OCI-LY7 (cell line): ENCODE measurements at regions not wholly inside any gene's neighbourhood (a gene's known extent, or its start where the extent isn't known, plus 50 kb on each side); places are given as distances from the start of the nearest gene placed in this dataset.

Source experiments
- BruUV-seq: library from RNA; stranded (reverse); fragments of 400-500 nt; replicated peaks from 2 replicates; lab custom pipeline; 2021; lab: Mats Ljungman, UMichigan
- CTCF ChIA-PET: fragments of 300-600 bp; sonication (Branson Sonifier 250); formaldehyde crosslinking; loops from one replicate; lab custom pipeline; 2022; ENCODE audit warnings: antibody characterized with exemption; ENCODE audit not compliant: unreplicated experiment; lab: Charles Lee
- POLR2A ChIA-PET: fragments of 300-600 bp; sonication (Branson Sonifier 250); formaldehyde crosslinking; loops from one replicate; lab custom pipeline; 2022; ENCODE audit warnings: antibody characterized with exemption; lab: Charles Lee
- DNase-seq: peaks from one replicate; pipeline ENCODE4 v3.0.0-alpha.2; 2015; ENCODE audit warnings: low spot score
- H2AFZ ChIP-seq: fragments of 200-600 bp; sonication (generic), shearing (Covaris generic); 2 replicates; pipeline ENCODE4 v1.6.1; 2014; ENCODE audit warnings: mild to moderate bottlenecking, antibody characterized with exemption, low read length, moderate library complexity
- H3K27ac ChIP-seq: fragments of 200-600 bp; sonication (generic); 2 replicates; pipeline ENCODE4 v1.5.1; 2014; ENCODE audit warnings: mixed run types, low read depth, mild to moderate bottlenecking, moderate library complexity, low read length, inconsistent platforms; ENCODE audit not compliant: poor library complexity, severe bottlenecking
- H3K36me3 ChIP-seq: fragments of 200-600 bp; sonication (generic); 2 replicates; pipeline ENCODE4 v1.6.1; 2014; ENCODE audit warnings: mild to moderate bottlenecking, antibody characterized with exemption, low read length, moderate library complexity, mixed read lengths; ENCODE audit not compliant: insufficient read depth
- H3K4me1 ChIP-seq: fragments of 200-600 bp; sonication (generic); 2 replicates; pipeline ENCODE4 v1.5.1; 2014; ENCODE audit warnings: mild to moderate bottlenecking, low read length; ENCODE audit not compliant: insufficient read depth, poor library complexity, severe bottlenecking
- H3K4me2 ChIP-seq: fragments of 200-600 bp; sonication (generic); 2 replicates; pipeline ENCODE4 v1.6.1; 2014; ENCODE audit warnings: mild to moderate bottlenecking, low read length
- H3K4me3 ChIP-seq: fragments of 200-600 bp; sonication (generic); 2 replicates; pipeline ENCODE4 v1.5.1; 2014; ENCODE audit warnings: mild to moderate bottlenecking, low read depth, low read length; ENCODE audit not compliant: poor library complexity, severe bottlenecking
- H3K79me2 ChIP-seq: fragments of 200-600 bp; sonication (generic); 2 replicates; pipeline ENCODE4 v1.6.1; 2016; ENCODE audit warnings: low read depth, mild to moderate bottlenecking, low read length, moderate library complexity, mixed read lengths; ENCODE audit not compliant: insufficient read depth
- H3K9me2 ChIP-seq: fragments of 200-600 bp; sonication (generic); 2 replicates; pipeline ENCODE4 v1.6.1; 2016; ENCODE audit warnings: mild to moderate bottlenecking, low read length, mixed read lengths; ENCODE audit not compliant: insufficient read depth
- H3K9me3 ChIP-seq: fragments of 200-600 bp; sonication (generic); 2 replicates; pipeline ENCODE4 v1.6.1; 2014; ENCODE audit warnings: mild to moderate bottlenecking, mixed run types, low read length, mixed read lengths
- H4K20me1 ChIP-seq: fragments of 200-600 bp; sonication (generic); 2 replicates; pipeline ENCODE4 v1.6.1; 2014; ENCODE audit warnings: mild to moderate bottlenecking, antibody characterized with exemption, low read length, moderate library complexity, mixed read lengths; ENCODE audit not compliant: insufficient read depth
- EZH2phosphoT487 ChIP-seq: fragments of 200-600 bp; sonication (generic); IDR thresholded peaks from 2 replicates; pipeline ENCODE4 v1.6.1; 2018; ENCODE audit warnings: low read depth, borderline replicate concordance, mild to moderate bottlenecking, mixed run types, antibody characterized with exemption, low read length, moderate library complexity, mixed read lengths
- intact Hi-C: fragments of 100-400 bp; cut with micrococcal nuclease; formaldehyde crosslinking; loops from one replicate; pipeline ENCODE4 v1.10.0; 2022; ENCODE audit not compliant: unreplicated experiment
- TF ChIP-seq, protein P1 (sequence below): fragments of 200-600 bp; sonication (generic); conservative IDR thresholded peaks from 2 replicates; pipeline ENCODE4 v1.5.1; 2014; ENCODE audit warnings: mild to moderate bottlenecking, antibody characterized with exemption, low read length, moderate library complexity, mixed read lengths

- CTCF ChIA-PET = no interaction called here
- Histone ChIP-seq H3K79me2 (no peaks in the 10 kb centered on the region), H3K9me3 (no peaks in the 10 kb centered on the region), H3K4me3 (no peak overlapping the region), H3K27ac (no peak overlapping the region), H3K4me1 (no peaks in the 10 kb centered on the region), H3K9me2 (no peaks in the 10 kb centered on the region), H4K20me1 (no peaks in the 10 kb centered on the region), H3K4me2 (no peak overlapping the region), H2AFZ (no peak overlapping the region), H3K36me3 (no peaks in the 10 kb centered on the region)
- intact Hi-C loops = no loop called here
- DNase-seq = no peak
- POLR2A ChIA-PET = interaction anchor here (0.7 to 0.9 kb wide), 2 partner anchors 41 to 331 kb away, joined by 3 to 5 read pairs; no protein-coding TSS in a partner anchor
- TF ChIP-seq, protein P1, sequence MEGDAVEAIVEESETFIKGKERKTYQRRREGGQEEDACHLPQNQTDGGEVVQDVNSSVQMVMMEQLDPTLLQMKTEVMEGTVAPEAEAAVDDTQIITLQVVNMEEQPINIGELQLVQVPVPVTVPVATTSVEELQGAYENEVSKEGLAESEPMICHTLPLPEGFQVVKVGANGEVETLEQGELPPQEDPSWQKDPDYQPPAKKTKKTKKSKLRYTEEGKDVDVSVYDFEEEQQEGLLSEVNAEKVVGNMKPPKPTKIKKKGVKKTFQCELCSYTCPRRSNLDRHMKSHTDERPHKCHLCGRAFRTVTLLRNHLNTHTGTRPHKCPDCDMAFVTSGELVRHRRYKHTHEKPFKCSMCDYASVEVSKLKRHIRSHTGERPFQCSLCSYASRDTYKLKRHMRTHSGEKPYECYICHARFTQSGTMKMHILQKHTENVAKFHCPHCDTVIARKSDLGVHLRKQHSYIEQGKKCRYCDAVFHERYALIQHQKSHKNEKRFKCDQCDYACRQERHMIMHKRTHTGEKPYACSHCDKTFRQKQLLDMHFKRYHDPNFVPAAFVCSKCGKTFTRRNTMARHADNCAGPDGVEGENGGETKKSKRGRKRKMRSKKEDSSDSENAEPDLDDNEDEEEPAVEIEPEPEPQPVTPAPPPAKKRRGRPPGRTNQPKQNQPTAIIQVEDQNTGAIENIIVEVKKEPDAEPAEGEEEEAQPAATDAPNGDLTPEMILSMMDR = no peak
- BruUV-seq = no TSS peak
Measured at GRCh38 chr7:50957431-50957830, 174.7 kb upstream of the GRB10 start.

DNA sequence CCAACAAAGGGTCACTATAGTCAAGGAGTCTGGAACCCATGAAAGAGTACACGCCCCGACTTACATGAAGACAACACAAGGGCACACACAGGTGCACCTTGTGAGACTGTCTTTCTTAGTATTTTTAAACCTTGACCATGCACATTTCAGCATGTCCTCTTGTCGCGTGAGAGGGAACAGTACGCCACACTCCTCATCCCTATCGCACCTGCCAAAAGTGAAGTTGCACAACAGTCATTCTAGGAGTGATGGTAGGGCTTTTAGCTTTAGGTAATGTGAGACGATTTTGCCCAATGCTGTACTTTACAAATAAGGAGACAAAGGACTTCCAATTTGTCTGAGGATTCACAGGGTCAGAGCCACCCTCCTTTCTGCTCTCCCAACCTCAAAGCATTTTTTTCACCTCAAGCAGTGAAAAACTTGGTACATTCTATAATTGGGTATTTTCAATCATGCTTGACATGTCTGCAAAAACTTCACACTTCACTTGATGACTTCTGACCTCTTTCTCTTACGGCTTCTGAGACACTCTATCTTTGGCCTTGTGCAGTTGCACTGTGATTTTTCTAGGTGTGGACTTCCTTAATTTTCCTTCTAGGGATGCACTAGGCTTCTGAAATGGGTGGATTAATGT lies 173.9 kb upstream of the GRB10 start:
- H3K27ac ChIP-seq = no peak overlapping the region
- H3K4me2 ChIP-seq = no peak overlapping the region
- DNase-seq = no peak
- CTCF ChIA-PET = no interaction called here
- POLR2A ChIA-PET = no interaction called here
- no peaks in the 10 kb centered on the region for H3K9me2 ChIP-seq
- no TSS peak for BruUV-seq
- intact Hi-C loops = no loop called here
- H3K4me3 ChIP-seq = no peak overlapping the region
- no peaks in the 10 kb centered on the region for H4K20me1 ChIP-seq
- TF ChIP-seq EZH2phosphoT487 = no peak
- TF ChIP-seq, protein P1 = no peak
- H3K79me2 ChIP-seq = no peaks in the 10 kb centered on the region
- H3K4me1 ChIP-seq = no peaks in the 10 kb centered on the region
- H2AFZ ChIP-seq = no peak overlapping the region
- H3K9me3 ChIP-seq = no peaks in the 10 kb centered on the region
- no peaks in the 10 kb centered on the region for H3K36me3 ChIP-seq

GRCh38 chr7:50954716-50955115 lies 172.0 kb upstream of the GRB10 start:
- no peaks in the 10 kb centered on the region for H4K20me1 ChIP-seq
- H3K4me1 ChIP-seq = no peaks in the 10 kb centered on the region
- peaks cover 5% of the 10 kb centered on the region; the same call in 1 of the 2 replicates for H3K9me3 ChIP-seq
- no peak overlapping the region for H3K27ac ChIP-seq
- no peaks in the 10 kb centered on the region for H3K36me3 ChIP-seq
- intact Hi-C loops = no loop called here
- no peaks in the 10 kb centered on the region for H3K9me2 ChIP-seq
- no peak overlapping the region for H3K4me2 ChIP-seq
- ChIA-PET CTCF (no interaction called here), POLR2A (no interaction called here)
- BruUV-seq = no TSS peak
- H3K79me2 ChIP-seq = no peaks in the 10 kb centered on the region
- no peak overlapping the region for H3K4me3 ChIP-seq
- DNase-seq = no peak
- TF ChIP-seq EZH2phosphoT487 = no peak
- TF ChIP-seq, protein P1 = no peak
- no peak overlapping the region for H2AFZ ChIP-seq
